ENCODE measurements at regions not wholly inside any gene's neighbourhood (a gene's known extent, or its start where the extent isn't known, plus 50 kb on each side); places are given as distances from the start of the nearest gene placed in this dataset.

- TF ChIP-seq TRIM24 (CRISPR knock-in tag; IDR thresholded peaks at IDR 0.05), result no peak
- TF ChIP-seq CTCF (CRISPR knock-in tag; IDR thresholded peaks at IDR 0.05), result no peak
- no peak for TF ChIP-seq HDAC6 (IDR thresholded peaks at IDR 0.05; ENCODE audit: low read depth, low read length)
- no peak for TF ChIP-seq IKZF1 (IDR thresholded peaks at IDR 0.05)
- no peak for TF ChIP-seq REST (IDR thresholded peaks at IDR 0.05; ENCODE audit: borderline replicate concordance in 1 of 2, low read depth in 1 of 2, low read length in 2 of 2)
- TF ChIP-seq ZNF335 (CRISPR knock-in tag; IDR thresholded peaks at IDR 0.05), result no peak
- no peak for TF ChIP-seq LRRFIP1 (CRISPR knock-in tag; conservative IDR thresholded peaks at IDR 0.05)
Measured at GRCh38 chr10:91347529-91347928, 62.6 kb upstream of the HECTD2 start.

All from HepG2 (cell line).